OCI-LY7 (cell line): ENCODE measurements at regions not wholly inside any gene's neighbourhood (a gene's known extent, or its start where the extent isn't known, plus 50 kb on each side); places are given as distances from the start of the nearest gene placed in this dataset.

ENCODE experiments used
- CTCF ChIP-seq: fragments of 200-600 bp; sonication (generic); conservative IDR thresholded peaks from 2 replicates; pipeline ENCODE4 v1.5.1; 2014; ENCODE audit warnings: mild to moderate bottlenecking, antibody characterized with exemption, low read length, moderate library complexity, mixed read lengths
- EZH2phosphoT487 ChIP-seq: fragments of 200-600 bp; sonication (generic); IDR thresholded peaks from 2 replicates; pipeline ENCODE4 v1.6.1; 2018; ENCODE audit warnings: low read depth, borderline replicate concordance, mild to moderate bottlenecking, mixed run types, antibody characterized with exemption, low read length, moderate library complexity, mixed read lengths

- TF ChIP-seq CTCF, result no peak
- TF ChIP-seq EZH2phosphoT487, result no peak
These were observed 416.3 kb downstream of the LIG4 start for GRCh38 chr13:107799001-107799400.
